ENCODE measurements at regions not wholly inside any gene's neighbourhood (a gene's known extent, or its start where the extent isn't known, plus 50 kb on each side); places are given as distances from the start of the nearest gene placed in this dataset.
"Not testable (repeated sequence)": the region's sequence is repeated elsewhere in the genome, so short reads cannot be mapped to it uniquely, and the experiment has no call there.

GRCh38 chr9:41679312-41679711 is 449.9 kb downstream of the CNTNAP3B start:
- not testable (repeated sequence) for H3K27me3 ChIP-seq (ENCODE audit: insufficient read depth, poor library complexity, severe bottlenecking); DNase-seq (ENCODE audit: low read depth in 1 of 2, low spot score in 1 of 2); H3K27ac ChIP-seq (replicated peaks); H3K4me3 ChIP-seq (replicated peaks; ENCODE audit: insufficient read depth, low read length)

DNA sequence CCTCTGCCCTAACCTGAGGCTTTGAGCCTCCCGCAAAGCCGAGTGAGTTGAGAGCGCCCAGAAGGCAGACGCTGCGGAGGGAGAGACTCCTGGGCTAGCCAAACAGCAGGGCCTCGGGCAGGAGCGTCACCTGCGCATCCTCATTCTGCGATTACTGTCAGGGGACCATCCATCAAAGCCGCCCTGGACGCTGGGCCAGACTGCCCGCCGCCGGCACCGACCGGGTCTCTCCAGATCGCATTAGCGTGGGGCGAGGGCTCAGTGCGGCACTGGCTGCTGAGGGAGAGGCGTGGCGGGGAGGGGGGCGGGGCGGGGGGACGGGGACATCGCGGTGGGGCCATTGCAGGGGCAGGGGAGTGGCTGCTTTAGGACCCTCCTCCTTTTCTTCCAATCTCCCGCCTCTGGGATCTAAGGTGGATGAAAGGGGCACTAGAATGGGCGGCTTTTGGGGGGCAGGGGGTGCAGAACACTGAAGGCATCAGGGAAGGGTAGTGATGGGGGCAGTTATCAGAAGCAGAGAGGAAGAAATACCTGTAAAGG is 465.7 kb downstream of the CNTNAP3B start:
- not testable (repeated sequence) for DNase-seq (ENCODE audit: low read depth in 1 of 2, low spot score in 1 of 2); H3K4me3 ChIP-seq (replicated peaks; ENCODE audit: insufficient read depth, low read length); H3K27ac ChIP-seq (replicated peaks); H3K27me3 ChIP-seq (ENCODE audit: insufficient read depth, poor library complexity, severe bottlenecking)

DNA sequence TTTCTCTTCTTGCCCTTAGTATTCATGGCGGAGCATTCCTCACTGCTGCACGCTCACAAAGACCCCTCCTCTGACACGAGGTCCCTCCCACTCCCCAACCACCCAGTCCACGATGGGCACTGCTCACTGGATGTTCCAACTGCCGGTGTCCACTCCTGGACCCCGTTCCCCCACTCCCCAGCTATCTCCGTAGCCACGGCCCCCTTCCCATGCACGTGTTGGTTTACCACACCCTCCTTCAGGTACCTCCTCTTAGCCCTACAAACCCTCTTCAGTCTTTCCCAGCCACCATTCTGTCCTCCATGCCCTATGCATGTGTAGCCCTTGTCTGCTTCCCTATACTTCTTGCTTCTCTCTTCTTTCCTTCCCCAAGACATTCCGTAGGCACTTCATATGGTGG is 469.6 kb upstream of the ZNG1F start:
- H3K4me3 ChIP-seq (replicated peaks; ENCODE audit: insufficient read depth, low read length); DNase-seq (ENCODE audit: low read depth in 1 of 2, low spot score in 1 of 2): not testable (repeated sequence)

DNA sequence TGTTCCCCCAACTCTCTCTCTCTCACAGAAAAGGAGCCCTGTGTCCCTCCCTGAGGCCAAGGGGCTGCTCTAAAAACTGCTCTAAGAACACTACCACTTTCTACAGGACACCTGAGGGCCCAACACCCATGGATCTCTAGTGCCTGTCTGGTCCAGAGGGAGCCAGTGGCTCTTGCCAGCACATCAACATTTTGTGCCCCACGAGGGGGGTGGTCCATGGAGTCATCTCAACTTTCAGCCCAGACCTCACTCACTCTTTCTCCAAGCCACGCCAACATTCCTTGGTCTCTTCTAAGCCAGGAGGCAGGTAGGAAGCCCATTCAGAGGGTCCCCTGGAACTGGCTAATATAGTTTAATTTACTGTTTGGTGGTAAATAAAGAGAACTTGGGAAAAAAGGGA is 469.0 kb upstream of the ZNG1F start:
- not testable (repeated sequence) for DNase-seq (ENCODE audit: low read depth in 1 of 2, low spot score in 1 of 2); H3K27me3 ChIP-seq (ENCODE audit: insufficient read depth, poor library complexity, severe bottlenecking); H3K4me3 ChIP-seq (replicated peaks; ENCODE audit: insufficient read depth, low read length); H3K27ac ChIP-seq (replicated peaks)

More for the DNA sequence above, 469.6 kb upstream of the ZNG1F start:
- not testable (repeated sequence) for H3K27ac ChIP-seq (replicated peaks); H3K27me3 ChIP-seq (ENCODE audit: insufficient read depth, poor library complexity, severe bottlenecking)

- DNase-seq (ENCODE audit: low read depth in 1 of 2, low spot score in 1 of 2); H3K27me3 ChIP-seq (ENCODE audit: insufficient read depth, poor library complexity, severe bottlenecking); H3K4me3 ChIP-seq (replicated peaks; ENCODE audit: insufficient read depth, low read length); H3K27ac ChIP-seq (replicated peaks): not testable (repeated sequence)
Measured at GRCh38 chr9:41657141-41657540, 468.0 kb upstream of the ZNG1F start.

- not testable (repeated sequence) for H3K27me3 ChIP-seq (ENCODE audit: insufficient read depth, poor library complexity, severe bottlenecking); DNase-seq (ENCODE audit: low read depth in 1 of 2, low spot score in 1 of 2); H3K4me3 ChIP-seq (replicated peaks; ENCODE audit: insufficient read depth, low read length); H3K27ac ChIP-seq (replicated peaks)
Measured at GRCh38 chr9:41655071-41655554, 466.0 kb upstream of the ZNG1F start.

DNA sequence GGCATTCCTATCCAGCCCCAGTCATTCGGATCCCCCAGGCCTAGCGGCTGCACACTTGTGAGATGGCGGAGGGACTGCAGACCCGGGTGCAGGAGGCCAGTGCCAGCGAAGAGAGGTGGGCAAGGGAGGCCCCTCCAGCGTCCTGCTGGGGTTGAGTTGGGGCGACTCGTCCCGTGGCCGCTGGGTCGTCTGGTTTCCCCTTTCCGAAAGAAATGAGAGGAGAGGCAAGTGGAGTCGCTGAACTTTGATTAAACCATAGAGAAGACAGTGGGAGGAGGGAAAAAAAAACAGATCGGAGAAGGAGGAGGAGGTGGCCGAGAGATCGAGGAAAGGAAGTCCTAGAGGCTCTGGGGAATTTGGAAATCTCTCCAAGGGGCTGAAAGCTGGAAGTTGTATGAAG is 465.2 kb upstream of the ZNG1F start:
- not testable (repeated sequence) for H3K27ac ChIP-seq (replicated peaks); DNase-seq (ENCODE audit: low read depth in 1 of 2, low spot score in 1 of 2); H3K27me3 ChIP-seq (ENCODE audit: insufficient read depth, poor library complexity, severe bottlenecking); H3K4me3 ChIP-seq (replicated peaks; ENCODE audit: insufficient read depth, low read length)

- not testable (repeated sequence) for H3K4me3 ChIP-seq (replicated peaks; ENCODE audit: insufficient read depth, low read length); DNase-seq (ENCODE audit: low read depth in 1 of 2, low spot score in 1 of 2); H3K27me3 ChIP-seq (ENCODE audit: insufficient read depth, poor library complexity, severe bottlenecking); H3K27ac ChIP-seq (replicated peaks)
Measured at GRCh38 chr9:41653560-41654340, 464.6 kb upstream of the ZNG1F start.

DNA sequence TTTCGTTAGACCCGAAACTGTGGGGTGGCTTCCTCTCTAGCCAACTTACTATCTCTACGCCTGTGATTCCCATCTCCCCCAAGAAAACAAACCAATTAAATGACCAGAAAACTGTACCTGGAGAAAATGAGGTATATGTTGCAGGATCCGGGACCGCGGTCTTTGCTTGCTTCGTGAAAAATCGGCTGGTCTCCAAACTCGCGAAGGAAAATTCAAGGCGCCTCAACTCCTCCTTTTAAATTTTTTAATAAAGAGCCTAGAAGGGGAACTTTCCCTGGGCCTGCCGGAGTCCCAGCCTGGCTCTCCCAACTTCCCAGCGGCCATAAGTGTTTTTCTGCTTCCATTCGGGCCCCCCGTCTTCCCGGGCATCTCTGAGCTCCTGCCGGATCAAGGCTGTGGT is 463.7 kb upstream of the ZNG1F start:
- H3K27ac ChIP-seq (replicated peaks); H3K27me3 ChIP-seq (ENCODE audit: insufficient read depth, poor library complexity, severe bottlenecking); DNase-seq (ENCODE audit: low read depth in 1 of 2, low spot score in 1 of 2); H3K4me3 ChIP-seq (replicated peaks; ENCODE audit: insufficient read depth, low read length): not testable (repeated sequence)

DNA sequence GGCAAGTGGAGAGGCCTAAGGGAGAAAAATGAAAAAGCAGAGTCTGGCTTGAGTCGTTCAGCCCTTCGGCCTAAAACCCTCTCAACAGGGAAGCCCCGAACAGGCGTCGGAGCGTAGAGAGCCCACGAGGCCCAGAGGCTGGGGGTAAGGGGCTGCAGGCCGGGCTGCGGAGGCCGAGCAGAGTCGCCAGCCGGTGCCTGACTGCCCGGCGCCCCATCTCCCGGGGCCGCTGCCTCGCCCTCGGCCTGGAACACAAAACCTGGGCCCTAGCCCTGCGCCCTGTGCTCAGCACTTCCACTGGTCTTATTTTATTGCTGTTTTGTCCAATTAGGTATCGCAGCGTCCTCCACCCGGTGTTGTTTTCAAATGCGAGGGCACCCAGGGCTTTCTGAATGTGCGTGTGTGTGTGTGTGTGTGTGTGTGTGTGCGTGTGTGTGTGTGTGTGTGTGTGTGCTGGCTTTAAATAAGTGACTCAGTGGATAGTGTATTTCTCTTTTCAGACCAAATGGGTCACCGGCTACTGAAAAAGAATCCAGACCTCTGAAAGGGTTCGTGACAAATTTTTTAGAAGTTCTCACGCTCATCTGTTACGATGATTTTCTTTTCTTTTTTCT is 463.1 kb upstream of the ZNG1F start:
- H3K27ac ChIP-seq (replicated peaks); DNase-seq (ENCODE audit: low read depth in 1 of 2, low spot score in 1 of 2); H3K4me3 ChIP-seq (replicated peaks; ENCODE audit: insufficient read depth, low read length); H3K27me3 ChIP-seq (ENCODE audit: insufficient read depth, poor library complexity, severe bottlenecking): not testable (repeated sequence)

DNA sequence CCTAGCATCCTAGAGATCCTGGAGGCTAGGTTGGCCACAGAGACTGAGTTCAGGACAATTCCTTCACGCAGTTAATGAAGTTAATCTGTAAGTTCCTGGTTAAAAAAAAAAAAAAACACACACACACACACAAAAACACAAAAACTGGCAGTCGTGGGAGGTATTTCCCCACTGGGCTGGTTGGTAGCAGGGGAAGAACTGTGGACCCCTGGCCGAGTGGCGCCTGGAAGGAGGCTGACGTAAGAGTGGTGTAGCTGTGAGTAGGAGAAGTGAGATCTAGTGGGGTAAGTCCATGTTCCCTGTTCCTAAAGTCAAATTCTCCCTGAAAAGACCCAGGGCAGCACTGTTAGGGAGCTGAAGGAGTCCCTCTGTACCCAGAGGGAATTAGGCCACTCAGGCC is 461.0 kb upstream of the ZNG1F start:
- not testable (repeated sequence) for H3K4me3 ChIP-seq (replicated peaks; ENCODE audit: insufficient read depth, low read length); H3K27ac ChIP-seq (replicated peaks); H3K27me3 ChIP-seq (ENCODE audit: insufficient read depth, poor library complexity, severe bottlenecking); DNase-seq (ENCODE audit: low read depth in 1 of 2, low spot score in 1 of 2)

GRCh38 chr9:41648564-41648963 is 459.4 kb upstream of the ZNG1F start:
- not testable (repeated sequence) for DNase-seq (ENCODE audit: low read depth in 1 of 2, low spot score in 1 of 2)

GRCh38 chr9:41646246-41646645 is 457.1 kb upstream of the ZNG1F start:
- DNase-seq (ENCODE audit: low read depth in 1 of 2, low spot score in 1 of 2); H3K4me3 ChIP-seq (replicated peaks; ENCODE audit: insufficient read depth, low read length); H3K27me3 ChIP-seq (ENCODE audit: insufficient read depth, poor library complexity, severe bottlenecking); H3K27ac ChIP-seq (replicated peaks): not testable (repeated sequence)

More at GRCh38 chr9:41648564-41648963, 459.4 kb upstream of the ZNG1F start:
- H3K27ac ChIP-seq (replicated peaks); H3K4me3 ChIP-seq (replicated peaks; ENCODE audit: insufficient read depth, low read length); H3K27me3 ChIP-seq (ENCODE audit: insufficient read depth, poor library complexity, severe bottlenecking): not testable (repeated sequence)

- DNase-seq (ENCODE audit: low read depth in 1 of 2, low spot score in 1 of 2), result peak; percentile 8 to 49
- not testable (repeated sequence) for H3K27me3 ChIP-seq (ENCODE audit: insufficient read depth, poor library complexity, severe bottlenecking)
- H3K4me3 ChIP-seq (replicated peaks; ENCODE audit: insufficient read depth, low read length), result peak overlapping the region; percentile 32
- H3K27ac ChIP-seq (replicated peaks), result peak overlapping the region; percentile 54; the same call in 1 of the 2 replicates
Measured at GRCh38 chr9:41643571-41644279, 454.6 kb upstream of the ZNG1F start.
